Loucy (cell line): ENCODE measurements at regions not wholly inside any gene's neighbourhood (a gene's known extent, or its start where the extent isn't known, plus 50 kb on each side); places are given as distances from the start of the nearest gene placed in this dataset.

Experiments
- H2AFZ ChIP-seq: fragments of 200-600 bp; sonication (generic); 2 replicates; pipeline ENCODE4 v1.6.0; 2016; ENCODE audit warnings: antibody characterized with exemption, mild to moderate bottlenecking, low read length, moderate library complexity
- H3F3A ChIP-seq: fragments of 200-600 bp; 2 replicates; pipeline ENCODE4 v1.6.0; 2016; ENCODE audit warnings: antibody characterized with exemption, low read depth, mild to moderate bottlenecking
- H3K27me3 ChIP-seq: fragments of 200-600 bp; sonication (generic); 2 replicates; pipeline ENCODE4 v1.6.1; 2014; ENCODE audit warnings: low read length, mild to moderate bottlenecking; ENCODE audit not compliant: insufficient read depth, poor library complexity, severe bottlenecking
- H3K36me3 ChIP-seq: fragments of 200-600 bp; sonication (generic); 2 replicates; pipeline ENCODE4 v1.6.1; 2016; ENCODE audit warnings: low read length; ENCODE audit not compliant: insufficient read depth
- H3K4me1 ChIP-seq: fragments of 200-600 bp; sonication (generic); 2 replicates; pipeline ENCODE4 v1.5.1; 2014; ENCODE audit warnings: low read length, mild to moderate bottlenecking; ENCODE audit not compliant: insufficient read depth, poor library complexity, severe bottlenecking
- H3K4me2 ChIP-seq: fragments of 200-600 bp; sonication (generic); 2 replicates; pipeline ENCODE4 v1.6.0; 2014; ENCODE audit warnings: antibody characterized with exemption, low read length, low read depth, mild to moderate bottlenecking; ENCODE audit not compliant: poor library complexity, severe bottlenecking
- H3K4me3 ChIP-seq: fragments of 200-600 bp; sonication (generic); 2 replicates; pipeline ENCODE4 v1.5.1; 2014; ENCODE audit warnings: low read length, mild to moderate bottlenecking, mixed read lengths; ENCODE audit not compliant: poor library complexity, severe bottlenecking
- H3K79me2 ChIP-seq: fragments of 200-600 bp; sonication (generic); 2 replicates; pipeline ENCODE4 v1.6.1; 2014; ENCODE audit warnings: low read length; ENCODE audit not compliant: insufficient read depth
- H3K9ac ChIP-seq: fragments of 200-600 bp; sonication (generic); 2 replicates; pipeline ENCODE4 v1.6.0; 2014; ENCODE audit warnings: mild to moderate bottlenecking, low read depth, low read length, moderate library complexity; ENCODE audit not compliant: poor library complexity, severe bottlenecking
- H3K9me2 ChIP-seq: fragments of 200-600 bp; sonication (generic); replicated peaks from 2 replicates; pipeline ENCODE4 v1.6.1; 2016; ENCODE audit warnings: low read depth, low read length, mixed read lengths
- H3K9me3 ChIP-seq: fragments of 200-600 bp; sonication (generic); 2 replicates; pipeline ENCODE4 v1.6.1; 2014; ENCODE audit warnings: mild to moderate bottlenecking, antibody characterized with exemption, low read length, low read depth; ENCODE audit not compliant: insufficient read depth
- H4K20me1 ChIP-seq: fragments of 200-600 bp; sonication (generic); 2 replicates; pipeline ENCODE4 v1.6.0; 2014; ENCODE audit warnings: antibody characterized with exemption, low read length, mild to moderate bottlenecking; ENCODE audit not compliant: insufficient read depth, poor library complexity, severe bottlenecking
- CTCF ChIP-seq: fragments of 200-600 bp; sonication (generic); conservative IDR thresholded peaks from 2 replicates; pipeline ENCODE4 v1.5.1; 2014; ENCODE audit warnings: mild to moderate bottlenecking, antibody characterized with exemption, low read length
- EZH2phosphoT487 ChIP-seq: fragments of 200-600 bp; IDR thresholded peaks from 2 replicates; pipeline ENCODE4 v1.6.1; 2018; ENCODE audit warnings: antibody characterized with exemption, mild to moderate bottlenecking, moderate library complexity, borderline replicate concordance

- no peaks in the 10 kb centered on the region for H3K9me3 ChIP-seq
- H3K79me2 ChIP-seq, result no peaks in the 10 kb centered on the region
- H3F3A ChIP-seq, result no peaks in the 10 kb centered on the region
- H3K4me1 ChIP-seq, result no peaks in the 10 kb centered on the region
- H3K4me2 ChIP-seq, result no peak overlapping the region
- TF ChIP-seq EZH2phosphoT487 (no peak), CTCF (no peak)
- H2AFZ ChIP-seq, result no peak overlapping the region
- H3K9me2 ChIP-seq, result no peaks in the 10 kb centered on the region
- no peak overlapping the region for H3K4me3 ChIP-seq
- no peaks in the 10 kb centered on the region for H3K36me3 ChIP-seq
- no peaks in the 10 kb centered on the region for H3K27me3 ChIP-seq
- H4K20me1 ChIP-seq, result no peaks in the 10 kb centered on the region
- no peak overlapping the region for H3K9ac ChIP-seq
Observed at GRCh38 chr11:39247570-39248137, 2211.8 kb downstream of the LRRC4C start.

- H3K9me3 ChIP-seq, result no peaks in the 10 kb centered on the region
- no peak overlapping the region for H3K4me2 ChIP-seq
- no peaks in the 10 kb centered on the region for H4K20me1 ChIP-seq
- H3K79me2 ChIP-seq, result no peaks in the 10 kb centered on the region
- no peaks in the 10 kb centered on the region for H3K9me2 ChIP-seq
- TF ChIP-seq CTCF, result no peak
- no peak for TF ChIP-seq EZH2phosphoT487
- no peak overlapping the region for H3K9ac ChIP-seq
- no peaks in the 10 kb centered on the region for H3K36me3 ChIP-seq
- H3F3A ChIP-seq, result no peaks in the 10 kb centered on the region
- no peak overlapping the region for H2AFZ ChIP-seq
- no peaks in the 10 kb centered on the region for H3K4me1 ChIP-seq
- H3K27me3 ChIP-seq, result no peaks in the 10 kb centered on the region
- no peak overlapping the region for H3K4me3 ChIP-seq
Observed at GRCh38 chr11:39239553-39239952, 2219.9 kb downstream of the LRRC4C start.

GRCh38 chr11:39236916-39237315, 2222.5 kb downstream of the LRRC4C start:
- Histone ChIP-seq H3K79me2 (no peaks in the 10 kb centered on the region), H3K4me2 (no peak overlapping the region), H3K27me3 (no peaks in the 10 kb centered on the region), H3K9me2 (no peaks in the 10 kb centered on the region), H2AFZ (no peak overlapping the region), H4K20me1 (no peaks in the 10 kb centered on the region), H3K9ac (no peak overlapping the region), H3K4me1 (no peaks in the 10 kb centered on the region), H3K4me3 (no peak overlapping the region), H3F3A (no peaks in the 10 kb centered on the region), H3K9me3 (no peaks in the 10 kb centered on the region), H3K36me3 (no peaks in the 10 kb centered on the region)
- TF ChIP-seq EZH2phosphoT487 (no peak), CTCF (no peak)
